GM21723 (cell line): ENCODE measurements at regions not wholly inside any gene's neighbourhood (a gene's known extent, or its start where the extent isn't known, plus 50 kb on each side); places are given as distances from the start of the nearest gene placed in this dataset.

Experiments used
- ATAC-seq: cut with Tn5 transposase; IDR thresholded peaks from one replicate; pipeline ENCODE4 v1.9.1; 2021; ENCODE audit warnings: mild to moderate bottlenecking, moderate library complexity; ENCODE audit not compliant: unreplicated experiment

DNA sequence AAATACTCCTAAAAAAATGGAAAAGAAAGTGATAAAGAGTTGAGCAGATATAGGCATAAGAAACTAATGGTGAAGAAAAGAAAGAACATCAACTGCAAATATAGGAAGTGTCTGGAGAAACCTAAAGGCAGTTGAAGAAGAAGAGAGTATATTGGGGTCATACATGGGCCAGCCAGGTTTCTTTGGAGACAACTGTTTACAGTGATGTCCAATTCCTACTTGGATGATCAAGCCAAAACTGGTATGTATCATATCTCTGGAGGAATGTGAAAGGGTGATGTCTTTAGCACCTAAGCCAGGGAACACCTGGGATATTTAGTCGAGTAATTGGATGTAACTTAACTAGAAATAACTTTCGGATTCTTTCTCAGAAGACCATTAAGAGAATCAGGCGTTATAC lies 129.3 kb upstream of the FLRT2 start:
- ATAC-seq: no peak

DNA sequence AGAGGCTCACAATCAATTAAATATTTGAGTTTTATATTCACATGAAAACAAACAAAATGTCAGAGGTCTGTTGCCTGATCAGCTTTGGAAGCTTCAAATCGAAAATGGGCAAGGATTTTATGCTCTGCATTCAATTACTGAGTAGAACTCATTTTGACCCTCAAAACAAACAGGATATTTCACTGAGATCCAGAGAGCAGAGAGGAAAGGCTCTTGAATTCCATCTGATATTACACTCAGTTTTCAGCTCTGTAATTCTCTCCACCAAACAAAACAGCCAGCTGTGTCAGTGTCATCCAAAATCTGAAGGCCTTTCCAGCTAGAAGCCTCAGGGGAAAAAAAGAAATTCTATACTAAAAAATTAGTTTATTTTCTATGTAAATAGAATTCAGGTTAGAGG lies 128.6 kb upstream of the FLRT2 start:
- ATAC-seq: no peak

DNA sequence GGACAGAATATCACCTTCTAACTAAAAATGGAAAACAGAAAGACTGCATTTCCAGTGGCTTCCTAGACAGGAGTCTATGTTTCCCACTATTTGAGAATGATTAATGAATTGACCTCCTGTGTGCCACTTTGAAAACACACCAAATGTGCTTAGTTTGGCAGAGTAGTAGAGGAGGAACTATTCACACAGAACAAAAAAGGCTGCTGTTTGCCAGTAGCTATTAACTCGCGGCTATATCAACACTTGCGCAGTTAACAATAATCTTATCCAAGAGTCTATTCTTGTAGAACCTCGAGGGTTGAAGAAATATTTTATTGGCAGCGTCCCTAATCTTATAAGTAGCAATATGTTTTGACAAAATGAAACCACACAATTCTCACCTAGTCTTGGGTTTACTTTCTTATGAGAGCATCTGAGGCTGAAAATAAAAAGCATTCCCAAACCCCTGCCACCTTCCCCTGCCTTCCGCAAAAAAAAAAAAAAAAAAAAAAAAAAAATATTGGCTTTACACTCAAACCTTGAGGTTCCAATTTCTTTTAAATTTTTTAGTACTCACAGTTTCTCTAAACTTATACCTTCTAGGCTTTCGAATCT lies 127.3 kb upstream of the FLRT2 start:
- ATAC-seq: no peak

DNA sequence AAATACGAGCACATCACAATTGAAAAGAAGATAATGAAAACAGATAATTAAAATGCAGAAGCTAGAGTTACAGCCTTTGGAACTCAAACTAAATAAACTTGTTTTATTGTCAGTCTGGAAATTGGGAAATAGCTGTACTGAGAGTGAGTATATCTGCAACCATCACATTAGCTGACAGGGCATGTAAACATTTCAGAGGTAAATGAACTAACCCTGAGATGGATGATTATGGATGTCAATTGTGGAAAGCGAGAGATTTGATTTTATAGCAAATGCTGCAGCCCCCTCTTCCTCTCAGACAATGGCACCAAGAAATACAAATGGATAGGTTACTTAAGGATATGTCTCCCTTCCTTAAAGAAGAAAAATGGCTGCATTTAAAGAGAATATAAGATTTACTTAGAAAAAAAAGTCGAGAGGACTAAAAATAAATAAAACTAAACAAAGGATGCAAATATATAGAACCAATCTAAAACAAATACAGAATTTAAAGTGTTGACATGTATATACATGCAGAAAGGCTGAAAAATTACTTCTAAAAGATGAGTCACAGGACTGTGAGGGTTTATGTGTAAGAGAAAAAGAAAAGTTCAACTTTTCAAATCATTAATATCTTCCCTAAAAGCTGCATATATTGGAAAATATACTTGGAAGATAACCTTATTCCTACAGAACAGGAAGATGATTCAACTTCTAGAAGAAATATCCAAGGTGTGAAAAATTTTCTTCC lies 120.3 kb upstream of the FLRT2 start:
- no peak for ATAC-seq

DNA sequence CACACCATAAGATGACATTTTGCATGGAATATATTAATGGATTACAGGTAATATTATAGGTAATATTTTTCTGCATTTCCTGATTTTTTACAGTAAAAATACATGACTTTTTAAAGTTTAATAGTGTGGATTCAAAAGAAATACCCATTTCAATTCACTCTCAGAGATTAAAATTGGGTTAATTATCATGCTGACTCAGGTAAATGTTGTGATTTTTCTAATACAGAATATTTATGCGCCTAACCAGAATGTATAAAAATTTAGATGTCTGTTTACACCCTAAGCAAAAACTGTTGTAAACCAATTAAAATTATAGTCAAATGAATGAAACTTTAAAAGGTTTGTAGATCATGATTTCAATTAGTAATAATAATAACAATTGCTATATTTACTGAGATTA lies 117.2 kb upstream of the FLRT2 start:
- ATAC-seq: no peak

DNA sequence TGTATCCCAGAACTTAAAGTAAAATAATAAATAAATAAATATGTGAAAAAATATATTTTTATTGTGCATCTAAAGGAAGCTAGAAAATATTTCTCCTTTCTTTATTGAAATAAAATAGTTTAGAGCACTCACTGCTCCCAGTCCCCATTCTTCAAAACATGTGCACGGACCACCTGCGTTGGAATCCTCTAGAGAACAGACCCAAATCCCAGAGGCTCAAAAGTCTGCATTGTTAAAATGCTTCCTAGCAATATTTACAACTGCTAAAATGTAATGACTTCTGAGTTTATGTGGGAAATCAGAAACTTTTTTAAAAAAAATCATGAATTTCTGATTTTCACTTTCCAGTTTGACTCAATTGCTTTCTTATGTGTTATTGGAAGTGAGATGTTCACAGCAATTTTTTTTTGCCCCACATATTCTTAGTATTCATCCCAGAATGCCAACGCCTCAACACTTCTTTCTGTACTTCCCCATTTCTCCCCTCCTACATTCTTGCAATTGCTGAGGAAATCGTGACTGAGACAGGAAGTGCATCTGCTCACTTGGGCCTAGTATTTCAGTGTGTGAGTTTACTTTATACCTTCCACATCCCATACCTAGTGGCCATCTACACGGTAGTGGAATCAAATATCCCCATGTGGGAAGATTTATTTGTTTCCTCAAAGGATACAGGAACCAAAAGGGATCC lies 116.0 kb upstream of the FLRT2 start:
- no peak for ATAC-seq

DNA sequence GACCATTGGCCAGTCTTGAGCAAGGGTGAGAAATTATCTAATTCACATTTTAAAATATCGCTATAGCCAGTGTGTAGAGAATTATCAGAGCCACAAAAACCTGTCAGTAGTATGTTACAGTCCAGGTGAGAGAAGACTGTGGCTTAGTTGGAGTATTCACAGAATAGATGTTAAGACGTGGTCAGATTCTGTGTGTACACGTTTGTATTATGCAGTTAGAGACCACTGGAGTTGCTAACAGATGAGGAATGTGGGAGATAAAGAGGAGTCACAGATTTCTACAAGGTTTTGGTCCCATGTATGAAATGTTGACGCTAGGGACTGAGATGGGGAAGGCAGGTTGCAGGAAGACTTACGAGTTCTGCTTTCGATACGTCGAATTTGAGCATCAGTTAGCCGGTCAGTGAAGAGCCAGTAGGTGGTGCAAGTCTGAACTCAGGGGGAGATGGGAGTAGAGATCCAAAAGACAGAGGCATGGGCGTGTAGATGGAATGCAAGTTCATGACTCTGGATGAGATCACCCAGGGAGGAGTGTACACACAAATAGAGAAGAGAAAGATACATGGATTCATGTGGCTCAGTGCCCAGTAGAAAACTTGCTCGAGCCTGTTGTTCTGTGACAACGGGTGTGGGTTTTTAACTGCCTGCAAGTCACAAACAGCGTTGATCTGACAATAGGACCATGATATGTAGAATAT lies 114.8 kb upstream of the FLRT2 start:
- ATAC-seq: no peak

DNA sequence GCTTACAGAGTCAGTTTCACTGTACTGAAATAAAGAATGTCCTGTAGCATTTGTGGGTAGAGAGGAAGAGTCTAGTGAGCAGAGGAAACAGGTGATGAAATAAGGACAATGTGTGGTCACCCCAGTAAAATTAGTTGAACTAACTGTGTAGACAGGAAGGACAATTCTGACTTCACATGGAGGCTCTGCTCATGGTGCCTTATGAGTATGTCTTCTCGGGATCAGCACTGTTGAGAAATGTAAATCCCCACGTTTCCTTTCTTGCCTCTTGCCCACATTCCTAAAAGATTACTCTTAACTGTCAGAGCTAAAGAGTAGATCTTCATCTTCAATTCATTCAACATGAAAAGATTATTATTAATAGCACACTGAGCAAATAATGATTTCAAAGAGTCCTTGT lies 113.2 kb upstream of the FLRT2 start:
- no peak for ATAC-seq

DNA sequence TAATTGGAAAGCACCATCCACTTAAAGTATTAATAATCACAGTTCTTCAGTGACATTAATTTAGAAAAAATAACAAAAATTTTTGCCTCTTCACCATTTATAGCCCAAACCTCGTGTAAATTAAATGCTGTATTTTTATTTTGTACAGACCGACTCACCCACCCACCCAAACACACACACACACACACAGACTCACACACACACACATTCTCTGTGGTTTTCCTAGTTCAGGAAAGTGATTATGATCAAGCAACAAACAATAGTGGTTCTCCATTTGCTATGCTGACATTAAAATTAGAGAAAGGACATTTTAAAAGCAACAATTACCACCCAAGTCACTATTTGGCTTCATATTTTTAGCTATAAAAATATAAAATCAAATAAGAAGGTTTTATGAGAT lies 112.5 kb upstream of the FLRT2 start:
- ATAC-seq: no peak

DNA sequence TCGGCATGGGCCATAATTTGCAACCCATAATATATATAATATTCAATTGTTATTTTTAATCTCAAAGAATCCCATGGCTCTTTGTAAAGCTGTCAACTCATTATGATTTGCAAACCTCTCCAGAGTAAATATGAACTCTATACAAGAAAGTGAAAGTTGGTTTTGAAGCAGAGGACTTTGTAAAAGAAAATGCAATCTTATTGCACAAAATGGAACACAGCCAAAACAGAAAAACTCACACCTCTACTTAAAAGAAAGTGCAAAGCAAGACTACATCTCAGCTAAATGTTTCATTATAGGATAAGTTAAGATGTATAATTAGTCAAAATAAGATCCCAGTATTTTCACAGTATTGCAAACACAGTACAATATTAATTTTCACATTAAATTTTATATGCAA lies 111.2 kb upstream of the FLRT2 start:
- ATAC-seq: no peak

DNA sequence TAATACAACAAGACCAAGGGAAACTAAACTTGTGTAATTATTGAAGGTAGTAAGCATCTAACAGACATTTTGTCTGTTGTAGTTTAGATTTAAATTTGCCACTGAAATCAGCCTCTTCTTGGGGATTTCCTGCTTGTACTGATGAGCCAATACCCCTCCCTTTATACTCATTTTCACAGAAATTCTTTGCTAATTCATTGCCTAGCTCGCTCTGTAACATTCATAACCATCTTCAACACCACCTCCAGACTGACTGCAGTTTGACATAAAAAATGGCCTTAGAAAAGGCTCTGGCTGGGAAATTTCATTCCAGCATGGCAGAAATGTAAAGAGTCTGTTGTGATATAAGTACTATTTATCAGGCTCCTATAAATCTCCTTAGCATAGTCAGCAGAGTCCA lies 109.7 kb upstream of the FLRT2 start:
- ATAC-seq: no peak

DNA sequence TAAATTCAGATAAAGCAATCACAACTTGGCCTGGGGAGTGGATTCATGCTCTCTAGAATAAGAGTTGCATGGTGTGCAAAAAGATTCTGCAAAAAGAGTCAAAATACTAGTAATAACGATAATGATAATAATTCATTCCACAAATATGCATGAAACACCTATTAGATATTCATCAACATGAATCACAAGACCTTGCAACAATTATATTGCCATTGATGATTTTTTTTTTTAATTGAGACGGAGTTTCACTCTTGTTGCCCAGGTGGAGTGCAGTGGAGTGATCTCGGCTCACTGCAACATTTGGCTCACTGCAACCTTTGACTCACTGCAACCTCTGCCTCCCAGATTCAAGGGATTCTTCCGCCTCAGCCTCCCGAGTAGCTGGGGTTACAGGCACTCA lies 109.2 kb upstream of the FLRT2 start:
- ATAC-seq: no peak

DNA sequence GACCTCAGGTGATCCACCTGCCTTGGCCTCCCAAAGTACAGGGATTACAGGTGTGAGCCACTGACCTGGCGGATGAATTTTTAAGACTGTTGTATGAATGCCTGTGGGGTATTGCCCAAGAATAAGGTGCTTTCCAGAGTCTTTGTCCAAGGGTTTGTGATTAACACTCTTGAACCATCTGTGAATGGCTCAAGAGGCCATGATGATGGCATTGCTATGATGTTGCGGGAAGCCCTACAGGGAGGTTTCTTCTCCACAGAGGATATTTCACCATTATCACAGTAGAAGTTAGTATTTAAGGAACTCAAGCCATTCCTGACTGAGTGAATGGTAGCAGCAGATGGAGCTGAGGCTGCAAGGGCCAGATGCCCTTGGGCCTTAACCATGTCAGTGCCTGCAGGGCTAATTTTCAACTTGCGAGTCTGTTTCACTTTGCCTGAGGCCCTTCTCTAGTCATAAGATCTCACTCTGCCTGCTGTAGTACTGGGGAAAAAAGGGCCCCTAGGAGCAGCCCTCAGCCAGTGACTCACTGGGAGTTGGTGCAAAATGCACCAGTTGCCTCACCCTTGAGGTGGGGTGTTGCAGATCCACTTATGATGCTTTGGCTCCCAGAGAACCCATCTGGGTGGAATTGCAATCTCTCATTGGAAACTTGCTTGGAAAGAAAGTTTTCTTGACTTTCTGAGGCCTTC lies 108.6 kb upstream of the FLRT2 start:
- ATAC-seq: no peak

DNA sequence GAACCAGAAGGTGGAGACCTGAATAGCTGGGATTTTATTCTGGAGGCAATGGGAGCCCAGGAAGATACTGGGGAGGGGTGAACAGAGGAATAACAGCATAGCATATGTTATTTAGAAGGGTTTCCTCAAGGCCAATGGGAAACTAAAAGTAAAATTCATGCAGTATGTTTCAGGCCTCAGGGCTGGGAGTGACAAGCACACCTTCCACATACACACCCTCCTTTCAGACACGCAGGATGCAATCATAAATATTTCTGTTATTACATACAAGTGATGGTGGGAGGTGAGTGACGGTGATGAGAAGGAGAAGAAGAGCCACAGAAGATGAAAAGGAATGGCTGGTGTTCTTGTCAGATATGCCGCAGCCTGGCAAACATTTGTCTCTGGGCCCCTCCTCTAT lies 106.1 kb upstream of the FLRT2 start:
- ATAC-seq: no peak

DNA sequence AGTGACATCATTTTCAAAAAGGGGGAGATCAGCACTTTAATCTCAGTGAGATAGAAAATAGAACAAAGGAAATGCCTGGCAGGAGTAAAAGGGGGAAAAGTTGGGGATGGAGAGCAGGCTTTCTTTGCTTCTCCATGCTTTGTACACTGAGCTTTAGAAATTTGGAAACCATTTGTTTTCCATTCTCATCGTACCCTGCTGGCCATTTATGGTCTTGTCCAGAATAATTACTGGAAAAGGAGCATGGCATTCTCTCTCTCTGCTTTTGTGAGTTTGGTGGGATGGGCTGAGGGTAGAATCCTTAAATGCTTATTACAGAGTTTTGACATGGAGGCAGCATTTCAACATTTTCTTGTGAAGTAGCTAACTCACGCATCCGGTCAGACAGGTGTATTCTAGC lies 104.4 kb upstream of the FLRT2 start:
- no peak for ATAC-seq

DNA sequence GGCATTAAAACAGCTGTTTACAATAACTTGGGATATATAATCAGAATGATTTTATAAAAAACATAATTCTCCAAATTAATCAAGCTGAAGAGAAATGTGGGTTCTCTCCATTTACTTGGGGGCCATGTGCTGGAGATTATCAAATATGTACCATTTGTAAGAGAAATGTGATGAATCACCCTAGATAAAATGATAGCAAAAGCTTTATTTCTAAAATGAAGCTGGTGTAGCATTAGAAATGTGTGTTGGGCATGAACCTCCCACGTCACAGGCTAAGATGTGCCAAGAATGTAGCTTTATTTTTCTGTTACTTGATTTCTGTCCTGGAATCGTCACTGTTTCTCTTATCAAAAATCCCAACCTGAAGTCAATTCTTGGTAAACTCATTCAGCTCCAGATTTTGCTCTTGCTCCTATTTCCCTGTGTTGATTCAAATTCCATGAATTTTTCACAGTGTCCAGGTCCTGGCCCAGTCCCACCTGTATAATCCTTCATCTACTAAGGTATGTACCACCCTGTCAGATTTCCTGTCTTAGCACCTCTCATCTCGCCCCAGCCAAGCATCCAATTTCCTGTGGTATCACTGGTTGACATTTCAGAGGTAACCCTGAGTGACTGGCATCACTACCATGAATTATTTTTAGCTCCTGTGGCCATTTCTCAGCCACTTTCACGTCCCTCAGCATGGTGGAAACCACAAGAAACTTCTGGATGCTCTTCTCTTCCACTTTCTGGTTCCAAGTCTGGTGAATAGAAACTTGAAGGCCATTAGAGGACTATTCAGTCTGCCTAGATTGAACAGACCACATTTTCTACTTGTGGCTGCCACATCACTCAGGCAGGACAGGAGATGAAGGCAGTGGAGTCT lies 103.6 kb upstream of the FLRT2 start:
- no peak for ATAC-seq

DNA sequence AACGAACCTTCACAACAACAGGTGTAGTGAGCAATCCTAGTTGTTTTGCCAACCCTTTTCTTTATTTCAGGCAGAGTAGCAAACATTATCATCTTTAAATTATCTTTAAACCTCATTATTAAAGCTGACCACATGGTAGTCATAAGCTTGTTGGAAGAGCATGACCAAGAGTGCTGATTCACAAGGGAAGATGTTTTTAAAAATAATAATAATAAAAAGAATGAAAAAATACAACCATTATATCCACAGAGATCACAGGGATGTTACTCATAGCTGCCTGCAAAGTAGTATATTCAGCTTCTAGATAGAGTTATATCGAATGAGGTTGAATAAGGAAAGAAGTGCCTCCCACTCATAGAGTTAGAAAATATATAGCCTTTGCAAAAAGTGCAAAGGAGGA lies 101.0 kb upstream of the FLRT2 start:
- no peak for ATAC-seq

DNA sequence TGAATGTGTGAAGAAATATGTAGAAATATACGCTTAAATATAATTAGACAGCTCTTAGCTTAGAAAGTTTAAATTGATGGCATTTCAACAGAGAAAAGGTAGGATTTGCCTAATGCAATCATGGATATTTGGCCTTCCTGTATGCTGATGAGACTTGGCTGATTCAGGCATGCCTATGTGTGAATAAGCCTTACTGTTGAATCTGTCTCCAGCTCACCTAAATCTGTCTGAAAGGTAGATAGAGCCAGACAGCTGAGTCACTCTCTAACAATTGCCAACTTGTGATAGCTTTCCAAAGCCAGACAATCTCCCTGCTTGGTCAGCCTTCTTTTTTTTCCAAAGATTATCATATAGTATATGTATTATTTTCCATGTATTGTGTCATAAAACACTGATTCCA lies 92.8 kb upstream of the FLRT2 start:
- ATAC-seq: no peak

DNA sequence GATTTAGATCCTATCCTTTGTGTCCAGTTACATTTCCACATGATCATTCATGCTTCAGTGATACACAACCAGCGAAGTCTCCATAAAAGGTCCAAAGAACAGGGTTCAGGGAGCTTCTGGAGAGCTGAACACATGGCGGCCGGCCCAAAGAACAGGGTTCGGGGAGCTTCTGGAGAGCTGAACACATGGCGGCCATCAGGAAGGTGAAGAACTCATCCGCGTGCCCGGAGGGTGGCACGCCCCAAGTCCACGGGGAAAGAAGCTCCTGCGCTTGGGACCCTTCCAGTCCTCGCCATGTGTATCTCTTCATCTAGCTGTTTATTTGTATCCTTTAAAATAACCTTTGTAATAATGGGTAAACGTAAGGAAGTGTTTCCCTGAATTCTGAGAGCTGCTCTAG lies 91.9 kb upstream of the FLRT2 start:
- ATAC-seq: no peak

DNA sequence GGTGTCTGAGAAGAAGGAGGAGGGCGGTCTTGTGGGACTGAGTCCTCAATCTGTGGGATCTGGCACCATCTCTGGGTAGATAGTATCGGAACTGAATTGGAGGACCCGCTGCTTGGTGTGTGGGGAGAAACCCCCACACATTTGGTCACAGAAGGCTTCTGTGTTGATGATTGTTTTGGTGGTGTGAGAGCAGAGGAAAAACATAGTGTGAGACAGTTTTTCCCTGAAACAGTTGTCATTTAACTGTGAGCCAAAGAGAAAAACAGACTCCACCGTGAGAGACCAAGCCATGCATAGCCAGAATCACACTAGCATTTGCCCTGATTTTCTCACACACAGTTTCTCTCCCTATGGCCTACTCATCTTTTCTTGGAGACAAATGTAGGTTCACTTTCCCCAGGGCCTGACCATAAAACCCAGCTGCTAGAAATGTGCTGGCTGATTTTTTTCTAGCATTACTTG lies 91.4 kb upstream of the FLRT2 start:
- ATAC-seq: no peak
